ENCODE measurements at regions not wholly inside any gene's neighbourhood (a gene's known extent, or its start where the extent isn't known, plus 50 kb on each side); places are given as distances from the start of the nearest gene placed in this dataset.
"Not testable (repeated sequence)": the region's sequence is repeated elsewhere in the genome, so short reads cannot be mapped to it uniquely, and the experiment has no call there.

DNA sequence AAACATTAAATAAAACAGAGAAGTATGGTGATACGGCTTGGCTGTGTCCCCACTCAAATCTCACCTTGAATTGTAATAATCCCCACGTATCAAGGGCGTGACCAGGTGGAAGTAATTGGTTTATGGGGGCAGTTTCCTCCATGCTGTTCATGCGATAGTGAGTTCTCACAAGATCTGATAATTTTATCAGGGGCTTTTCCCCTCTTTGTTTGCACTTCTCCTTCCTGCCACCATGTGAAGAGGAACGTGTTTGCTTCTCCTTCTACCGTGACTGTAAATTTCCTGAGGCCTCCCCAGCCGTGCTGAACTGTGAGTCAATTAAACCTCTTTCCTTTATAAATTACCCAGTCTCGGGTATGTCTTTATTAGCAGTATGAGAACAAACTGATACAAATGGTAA lies 331.3 kb upstream of the CNR1 start:
- not testable (repeated sequence) for DNase-seq

GRCh38 chr6:88494401-88495140 lies 328.4 kb upstream of the CNR1 start:
- no peak for DNase-seq

DNA sequence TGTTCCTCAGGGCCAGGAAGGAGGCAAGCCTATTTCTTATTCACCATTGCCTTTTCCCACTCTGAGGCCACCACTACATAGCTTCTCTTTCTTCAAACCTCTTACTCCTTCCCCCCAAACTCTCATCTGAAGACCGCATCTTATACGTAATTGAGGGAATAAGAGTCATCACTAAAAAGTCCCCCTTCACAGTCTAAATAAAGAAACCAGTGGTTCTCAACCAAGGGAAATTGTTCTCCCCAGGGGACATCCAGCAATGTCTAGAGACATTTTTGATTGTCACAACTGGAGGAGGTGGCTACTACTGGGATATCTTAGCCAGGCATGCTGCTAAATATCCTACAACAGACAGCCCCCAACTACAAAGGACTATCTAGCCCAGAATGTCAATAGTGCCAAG lies 327.6 kb upstream of the CNR1 start:
- no peak for DNase-seq

DNA sequence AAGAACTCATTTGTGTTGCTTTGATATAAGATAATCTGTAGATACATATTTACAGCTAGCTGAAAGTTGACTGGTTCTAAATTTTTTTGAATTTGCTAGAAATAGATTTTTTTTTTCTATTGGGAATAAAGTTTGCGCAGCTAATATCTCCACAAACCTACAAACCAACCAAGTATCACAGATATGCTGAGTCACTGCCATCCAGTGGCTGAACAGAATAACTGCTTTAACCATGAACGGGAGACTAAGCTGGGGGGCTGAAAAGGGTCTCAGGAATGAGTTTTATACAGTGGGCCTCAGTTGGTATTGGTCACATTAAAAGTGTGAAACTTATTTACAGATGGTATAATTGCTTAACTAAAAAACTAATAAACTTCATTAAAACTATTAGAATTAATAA lies 326.7 kb upstream of the CNR1 start:
- DNase-seq: no peak

DNA sequence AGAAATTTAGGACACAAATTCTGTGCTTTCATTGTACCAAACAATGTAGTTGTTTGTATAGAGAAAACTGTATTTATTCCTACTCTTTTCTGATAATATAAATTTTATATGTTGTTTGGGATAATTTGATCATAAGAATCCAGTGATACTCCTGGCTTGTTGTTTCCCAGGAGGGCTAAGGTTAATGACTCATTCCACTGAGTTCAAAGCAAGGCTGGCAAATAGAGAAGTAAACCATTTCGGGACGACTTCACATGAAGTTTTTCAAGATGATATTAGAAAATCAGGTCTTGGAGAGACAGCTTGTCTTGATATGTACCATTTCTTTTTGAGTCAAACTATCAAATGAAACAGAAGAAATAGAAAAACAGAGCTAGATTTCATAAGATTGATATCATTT lies 326.1 kb upstream of the CNR1 start:
- no peak for DNase-seq

DNA sequence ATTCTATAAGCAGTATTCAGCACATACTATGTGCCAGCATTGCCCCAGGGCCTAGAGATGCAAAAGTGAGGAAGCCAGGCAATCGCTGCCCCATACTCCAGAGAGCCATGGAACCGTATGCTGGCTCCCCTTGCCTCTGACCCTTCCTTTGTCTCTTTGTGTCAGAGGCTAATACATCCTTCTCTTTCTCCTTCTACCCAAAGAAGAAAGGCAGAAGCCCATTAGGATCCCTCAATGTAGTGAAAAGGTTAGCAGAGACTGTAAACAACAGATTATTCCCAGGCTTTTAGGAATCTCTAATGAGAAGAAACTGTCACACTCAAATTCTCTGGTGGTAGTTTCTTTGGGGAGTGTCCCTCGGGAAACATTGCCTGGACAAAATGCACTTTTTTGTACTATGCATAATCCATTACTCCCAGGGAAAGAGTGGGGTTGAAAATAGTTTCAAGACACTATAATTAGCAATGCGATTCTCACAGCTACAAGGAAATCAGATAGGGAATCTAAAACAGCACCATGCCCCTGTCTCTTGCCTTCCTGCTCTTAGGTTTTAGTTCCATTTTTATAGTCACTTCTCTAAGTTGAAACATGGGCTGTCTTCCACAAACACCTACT lies 325.2 kb upstream of the CNR1 start:
- DNase-seq: no peak

DNA sequence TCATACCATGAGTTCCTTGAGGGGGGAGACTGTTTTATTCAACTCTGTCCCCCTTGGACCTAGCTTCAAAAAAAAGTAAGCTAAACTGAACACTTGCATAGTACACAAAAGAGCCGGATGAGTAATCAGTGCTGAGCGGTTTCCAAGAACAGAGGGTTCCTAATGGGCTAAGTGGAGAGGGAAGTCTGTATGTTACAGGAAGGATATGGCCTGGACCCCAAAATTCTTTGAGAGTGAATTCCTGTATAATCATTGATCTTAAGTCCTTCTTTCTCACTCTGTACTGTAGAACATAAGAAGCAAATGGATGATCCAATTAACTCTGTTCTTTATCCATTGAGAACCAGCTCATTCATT lies 324.7 kb upstream of the CNR1 start:
- DNase-seq: no peak

GRCh38 chr6:88490195-88490907 lies 324.2 kb upstream of the CNR1 start:
- DNase-seq: no peak

- DNase-seq: no peak
These were observed 317.3 kb upstream of the CNR1 start for GRCh38 chr6:88483424-88483823.

DNA sequence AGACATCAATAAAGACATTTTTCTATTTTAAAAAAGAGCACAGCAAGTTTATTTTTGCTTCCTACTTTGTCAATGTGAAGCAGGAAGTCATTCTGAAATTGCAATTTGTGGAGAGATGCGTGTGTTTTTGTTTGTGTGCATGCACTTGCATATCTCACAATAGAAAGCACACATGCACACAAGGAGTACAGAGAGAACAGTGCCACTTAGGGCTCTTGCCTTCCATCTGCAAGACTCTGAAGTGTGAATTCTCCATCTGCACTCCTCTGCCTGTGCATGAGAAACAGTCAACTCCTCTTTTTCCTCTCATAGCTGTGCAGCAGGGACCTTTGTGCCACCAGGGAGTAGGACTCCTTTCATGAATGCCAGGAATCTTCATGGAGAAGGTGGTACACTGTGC lies 316.3 kb upstream of the CNR1 start:
- no peak for DNase-seq

DNA sequence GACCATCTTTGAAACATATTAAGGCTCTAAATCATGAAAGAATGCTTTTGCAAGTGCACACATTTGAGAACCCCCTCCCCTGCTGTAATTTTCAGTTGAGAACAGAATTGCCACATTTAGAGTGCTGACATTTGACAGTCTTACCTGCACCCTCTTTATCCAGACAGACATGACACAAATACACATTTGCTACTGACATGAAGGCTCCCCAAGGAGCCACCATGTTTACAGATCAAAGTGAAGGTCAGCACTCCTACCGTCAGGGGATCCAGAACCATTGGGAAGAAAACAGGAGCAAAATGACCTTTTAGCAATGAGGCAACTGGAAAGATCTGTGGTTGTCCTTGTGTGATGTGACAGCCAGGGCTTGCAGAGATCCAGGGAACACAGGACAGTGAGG lies 315.4 kb upstream of the CNR1 start:
- no peak for DNase-seq

DNA sequence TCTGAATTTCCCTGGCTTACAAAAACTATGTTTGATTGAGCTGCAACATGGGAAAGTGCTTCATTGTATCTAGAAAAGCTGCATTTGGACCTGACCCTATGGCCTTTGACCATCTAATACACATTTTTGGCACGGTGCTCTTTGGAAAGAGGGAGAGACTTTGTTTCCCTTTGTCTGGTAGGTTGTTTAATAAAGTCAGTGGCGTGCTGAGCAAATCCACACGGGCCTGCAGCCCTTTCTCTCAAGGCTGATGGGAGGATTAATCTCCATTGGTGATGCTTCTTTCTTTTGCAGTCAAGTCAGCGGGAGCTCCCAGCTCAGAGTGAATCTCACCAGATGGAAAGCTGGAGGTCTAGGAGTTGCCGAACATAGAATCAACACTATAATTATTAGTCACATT lies 314.7 kb upstream of the CNR1 start:
- no peak for DNase-seq

DNA sequence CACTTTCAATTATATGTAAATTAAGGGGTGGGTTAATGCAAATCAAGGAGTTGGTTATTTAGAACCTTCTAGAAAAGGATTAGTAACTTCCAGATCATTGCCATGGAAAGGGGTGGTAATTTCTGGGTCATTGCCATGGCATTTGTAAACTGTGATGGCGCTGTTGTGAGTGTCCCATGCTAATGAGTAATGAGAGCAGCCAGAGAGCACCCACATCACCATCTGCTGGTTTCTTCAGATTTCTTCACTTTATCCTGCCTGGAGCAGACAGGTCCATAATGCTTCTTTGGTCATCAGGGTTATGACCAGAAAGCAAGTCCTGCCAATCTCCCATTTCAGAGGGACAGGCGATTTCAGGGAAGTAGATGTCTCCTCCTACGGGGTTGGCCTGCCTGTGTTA lies 311.3 kb upstream of the CNR1 start:
- DNase-seq: no peak

DNA sequence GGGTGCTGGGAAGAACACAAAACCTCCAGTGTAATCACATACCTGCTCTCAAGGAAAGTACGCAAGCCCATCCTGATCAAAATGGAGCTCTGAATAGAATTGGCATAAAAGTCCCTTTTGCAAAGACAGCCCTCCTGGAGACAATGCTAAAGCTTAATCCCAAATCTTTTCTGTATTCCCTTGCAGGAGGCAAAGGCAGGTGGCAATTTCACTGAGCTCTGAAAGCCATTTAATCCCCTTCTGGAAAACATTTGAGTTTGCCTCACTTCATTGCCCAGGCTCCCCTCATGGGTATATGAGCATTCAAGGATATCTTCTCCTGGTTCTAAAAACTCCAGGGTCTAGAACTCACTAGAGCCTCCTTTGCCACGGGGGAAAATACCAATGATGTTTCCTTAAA lies 310.2 kb upstream of the CNR1 start:
- DNase-seq: no peak

- no peak for DNase-seq
These were observed 308.6 kb upstream of the CNR1 start for GRCh38 chr6:88474720-88475119.

DNA sequence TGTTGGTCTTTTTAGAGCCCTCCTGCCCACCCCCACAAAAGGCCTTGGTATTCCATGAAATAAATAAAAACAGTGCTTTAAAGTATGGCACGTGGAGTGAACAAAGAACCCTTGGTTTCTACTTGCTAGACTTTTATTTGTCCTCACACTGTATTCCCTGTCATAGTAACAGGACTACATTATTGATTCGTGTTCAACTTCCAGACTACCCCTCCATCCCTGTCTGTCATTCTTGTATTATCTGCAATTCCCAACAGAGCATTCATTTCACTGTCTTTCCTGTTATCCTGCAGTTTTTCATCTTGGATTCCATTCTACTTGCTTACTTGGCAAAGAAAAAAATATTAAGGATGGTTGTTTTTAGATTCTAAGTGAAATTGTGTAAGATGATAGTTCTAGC lies 307.4 kb upstream of the CNR1 start:
- DNase-seq: no peak

DNA sequence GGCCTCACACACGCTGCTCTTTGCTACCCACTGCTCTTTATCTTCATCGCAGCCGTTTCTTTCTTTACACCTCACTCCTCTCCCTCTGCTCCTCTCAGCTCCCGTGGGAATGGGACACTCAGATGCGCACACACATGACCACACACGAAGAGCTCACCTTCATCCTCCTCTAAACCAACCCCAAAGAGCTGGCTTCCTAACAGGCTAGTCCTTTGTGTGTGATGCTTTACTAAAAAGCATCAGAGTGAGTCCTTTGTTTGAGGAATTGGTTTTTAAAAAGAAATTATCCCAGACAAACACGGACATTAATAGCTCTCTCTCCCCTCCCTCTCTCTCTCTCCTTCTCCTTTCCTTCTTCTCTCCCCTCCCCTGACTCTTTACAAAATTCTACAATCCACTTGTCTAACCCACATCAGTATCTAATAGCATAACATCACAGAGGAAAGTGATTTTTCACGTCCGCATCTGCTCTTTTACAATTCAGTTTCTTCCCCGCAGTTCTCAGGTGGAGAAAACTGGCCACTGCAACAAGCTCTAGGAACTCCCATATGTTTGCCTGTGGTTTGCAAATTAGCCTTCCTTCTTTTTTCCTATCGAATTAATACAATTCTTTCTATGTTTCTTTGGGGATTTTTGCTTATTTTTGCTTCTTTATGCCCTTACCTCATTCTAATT lies 306.8 kb upstream of the CNR1 start:
- DNase-seq: no peak

GRCh38 chr6:88459643-88460042 lies 293.5 kb upstream of the CNR1 start:
- no peak for DNase-seq

GRCh38 chr6:88459189-88459588 lies 293.0 kb upstream of the CNR1 start:
- no peak for DNase-seq

DNA sequence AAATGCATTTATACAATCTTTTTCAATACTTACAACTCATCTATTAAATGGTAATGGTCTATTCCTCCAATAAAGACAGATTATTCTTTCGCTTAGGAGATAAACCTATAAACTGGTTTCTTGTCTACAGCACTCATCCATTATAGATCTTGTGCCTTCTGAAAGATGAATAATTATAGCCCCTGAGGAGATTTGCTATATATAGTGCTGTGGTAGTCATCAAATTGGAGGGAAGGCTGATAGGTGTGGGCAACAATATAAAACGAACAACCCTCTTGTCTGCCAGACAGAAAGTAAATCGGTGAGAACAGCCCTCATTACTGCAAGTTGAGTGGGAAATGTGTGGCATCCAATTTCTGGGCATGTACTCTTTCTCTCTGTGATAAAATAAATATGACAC lies 292.5 kb upstream of the CNR1 start:
- no peak for DNase-seq

- no peak for DNase-seq
These were observed 290.2 kb upstream of the CNR1 start for GRCh38 chr6:88456221-88456859.

GRCh38 chr6:88455317-88455716 lies 289.2 kb upstream of the CNR1 start:
- no peak for DNase-seq

DNA sequence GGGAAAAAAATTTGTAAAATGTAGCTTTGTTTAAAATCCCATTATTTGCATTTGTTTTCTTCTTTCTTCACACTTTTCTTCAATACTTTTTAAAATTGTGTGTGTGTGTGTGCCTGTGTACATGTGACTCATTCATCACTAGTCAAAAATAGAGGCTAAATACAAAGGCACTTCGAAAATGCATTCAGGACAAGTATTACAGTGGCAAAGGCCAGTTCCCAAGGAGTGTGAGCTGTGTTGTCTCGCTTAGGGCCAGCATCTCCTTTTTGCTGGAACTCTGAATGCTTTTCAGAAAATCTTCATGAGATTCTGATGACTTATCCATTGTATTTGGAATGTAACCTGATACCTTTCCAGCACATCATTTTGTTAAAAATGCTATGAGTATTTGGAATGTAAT lies 288.5 kb upstream of the CNR1 start:
- no peak for DNase-seq
